ENCODE measurements at regions not wholly inside any gene's neighbourhood (a gene's known extent, or its start where the extent isn't known, plus 50 kb on each side); places are given as distances from the start of the nearest gene placed in this dataset.

GRCh38 chr18:68507781-68508180 is 207.1 kb downstream of the TMX3 start:
- in situ Hi-C loops (cut with MboI; ENCODE audit: low pct_unique_long_range_greater_than_20kb in 2 of 9, low sequenced_read_pairs in 9 of 9, unreplicated experiment in 9 of 9), result no loop called here
- 0 to 100% (median 67%) methylated on average over 1 to 2 of the region's 2 CpGs; no CpG with 5 or more reads in 1 of the 10 experiments for WGBS, 10 experiments
- H3K4me1 ChIP-seq (replicated peaks in 1 of 2), result peaks cover 4 to 14% of the 10 kb centered on the region in 2 donors
- no peak overlapping the region for H3K27ac ChIP-seq
- H3K4me3 ChIP-seq, result no peak overlapping the region
- no peak for ATAC-seq (replicated peaks in 6 of 8)

- peak in 5 of 8 experiments; percentile 64 to 94 (median 80) for ATAC-seq (replicated peaks in 6 of 8)
Observed at GRCh38 chr18:68505178-68505574, 209.7 kb downstream of the TMX3 start.

GRCh38 chr18:68504441-68505177 is 210.3 kb downstream of the TMX3 start:
- ATAC-seq (replicated peaks in 6 of 8), result peak in 5 of 8 experiments; percentile 42 to 79 (median 53)
- H3K27ac ChIP-seq, result no peak overlapping the region
- H3K4me1 ChIP-seq (replicated peaks in 1 of 2), result peaks cover 4 to 14% of the 10 kb centered on the region in 2 donors
- WGBS, 10 experiments, result 56 to 100% (median 80%) methylated on average over 1 to 2 of the region's 2 CpGs; no CpG with 5 or more reads in 2 of the 10 experiments
- in situ Hi-C loops (cut with MboI; ENCODE audit: low pct_unique_long_range_greater_than_20kb in 2 of 9, low sequenced_read_pairs in 9 of 9, unreplicated experiment in 9 of 9), result no loop called here
- H3K4me3 ChIP-seq, result no peak overlapping the region

More at GRCh38 chr18:68505178-68505574, 209.7 kb downstream of the TMX3 start:
- in situ Hi-C loops (cut with MboI; ENCODE audit: low pct_unique_long_range_greater_than_20kb in 2 of 9, low sequenced_read_pairs in 9 of 9, unreplicated experiment in 9 of 9), result no loop called here
- WGBS, 10 experiments, result 40 to 86% (median 60%) methylated on average over 1 to 3 of the region's 3 CpGs; no CpG with 5 or more reads in 1 of the 10 experiments
- no peak overlapping the region for H3K27ac ChIP-seq
- H3K4me3 ChIP-seq, result no peak overlapping the region
- H3K4me1 ChIP-seq (replicated peaks in 1 of 2), result peaks cover 4 to 14% of the 10 kb centered on the region in 2 donors

- Histone ChIP-seq H3K4me3 (no peak overlapping the region), H3K27ac (no peak overlapping the region), H3K4me1 (replicated peaks in 1 of 2) (peaks cover 1 to 10% of the 10 kb centered on the region in 2 donors)
- ATAC-seq (replicated peaks in 6 of 8), result no peak
- in situ Hi-C loops (cut with MboI; ENCODE audit: low pct_unique_long_range_greater_than_20kb in 2 of 9, low sequenced_read_pairs in 9 of 9, unreplicated experiment in 9 of 9), result no loop called here
- WGBS, 10 experiments, result 71 to 100% (median 97%) methylated on average over 2 to 4 of the region's 4 CpGs; no CpG with 5 or more reads in 1 of the 10 experiments
Observed at GRCh38 chr18:68500556-68500955, 214.4 kb downstream of the TMX3 start.

- in situ Hi-C loops (cut with MboI; ENCODE audit: low pct_unique_long_range_greater_than_20kb in 2 of 9, low sequenced_read_pairs in 9 of 9, unreplicated experiment in 9 of 9), result no loop called here
- 33 to 100% (median 87%) methylated on average over 1 to 2 of the region's 2 CpGs for WGBS, 10 experiments
- no peak for ATAC-seq (replicated peaks in 6 of 8)
Observed at GRCh38 chr18:68499141-68499540, 215.8 kb downstream of the TMX3 start.

GRCh38 chr18:68498636-68499035 is 216.3 kb downstream of the TMX3 start:
- Histone ChIP-seq H3K4me1 (replicated peaks in 1 of 2) (no peaks in the 10 kb centered on the region), H3K4me3 (no peak overlapping the region), H3K27ac (no peak overlapping the region)
- WGBS, 10 experiments, result 71 to 100% (median 83%) methylated on average over 1 of the region's 1 CpG; no CpG with 5 or more reads in 6 of the 10 experiments
- no peak for ATAC-seq (replicated peaks in 6 of 8)
- in situ Hi-C loops (cut with MboI; ENCODE audit: low pct_unique_long_range_greater_than_20kb in 2 of 9, low sequenced_read_pairs in 9 of 9, unreplicated experiment in 9 of 9), result no loop called here

More at GRCh38 chr18:68499141-68499540, 215.8 kb downstream of the TMX3 start:
- H3K27ac ChIP-seq, result no peak overlapping the region
- H3K4me3 ChIP-seq, result no peak overlapping the region
- H3K4me1 ChIP-seq (replicated peaks in 1 of 2), result no peaks in the 10 kb centered on the region

- no peak for ATAC-seq (replicated peaks in 6 of 8)
- Histone ChIP-seq H3K4me1 (replicated peaks in 1 of 2) (no peaks in the 10 kb centered on the region), H3K4me3 (no peak overlapping the region), H3K27ac (no peak overlapping the region)
- in situ Hi-C loops (cut with MboI; ENCODE audit: low pct_unique_long_range_greater_than_20kb in 2 of 9, low sequenced_read_pairs in 9 of 9, unreplicated experiment in 9 of 9), result no loop called here
- WGBS, 10 experiments, result 86 to 100% (median 100%) methylated on average over 1 of the region's 1 CpG; no CpG with 5 or more reads in 2 of the 10 experiments
Observed at GRCh38 chr18:68498185-68498584, 216.7 kb downstream of the TMX3 start.

GRCh38 chr18:68494802-68495581 is 219.9 kb downstream of the TMX3 start:
- H3K27ac ChIP-seq, result no peak overlapping the region
- H3K4me3 ChIP-seq, result no peak overlapping the region
- 28 to 86% (median 60%) methylated on average over 1 to 3 of the region's 3 CpGs; no CpG with 5 or more reads in 2 of the 10 experiments for WGBS, 10 experiments
- in situ Hi-C loops (cut with MboI; ENCODE audit: low pct_unique_long_range_greater_than_20kb in 2 of 9, low sequenced_read_pairs in 9 of 9, unreplicated experiment in 9 of 9), result no loop called here
- peak; percentile 60 to 96 (median 72) for ATAC-seq (replicated peaks in 6 of 8)
- H3K4me1 ChIP-seq (replicated peaks in 1 of 2), result no peaks in the 10 kb centered on the region

- H3K27ac ChIP-seq, result no peak overlapping the region
- H3K4me1 ChIP-seq (replicated peaks in 1 of 2), result no peaks in the 10 kb centered on the region
- in situ Hi-C loops (cut with MboI; ENCODE audit: low pct_unique_long_range_greater_than_20kb in 2 of 9, low sequenced_read_pairs in 9 of 9, unreplicated experiment in 9 of 9), result no loop called here
- ATAC-seq (replicated peaks in 6 of 8), result peak in 1 of 8 experiments; percentile 48
- no peak overlapping the region for H3K4me3 ChIP-seq
- WGBS, 10 experiments, result 0 to 72% (median 24%) methylated on average over 1 to 6 of the region's 6 CpGs
Observed at GRCh38 chr18:68489013-68489792, 225.7 kb downstream of the TMX3 start.

GRCh38 chr18:68484241-68484640 is 230.7 kb downstream of the TMX3 start:
- H3K4me3 ChIP-seq, result no peak overlapping the region
- no peaks in the 10 kb centered on the region for H3K4me1 ChIP-seq (replicated peaks in 1 of 2)
- ATAC-seq (replicated peaks in 6 of 8), result no peak
- in situ Hi-C loops (cut with MboI; ENCODE audit: low pct_unique_long_range_greater_than_20kb in 2 of 9, low sequenced_read_pairs in 9 of 9, unreplicated experiment in 9 of 9), result no loop called here
- WGBS, 10 experiments, result 80 to 100% (median 93%) methylated on average over 1 to 4 of the region's 4 CpGs; no CpG with 5 or more reads in 2 of the 10 experiments
- H3K27ac ChIP-seq, result no peak overlapping the region

GRCh38 chr18:68482815-68483214 is 232.1 kb downstream of the TMX3 start:
- in situ Hi-C loops (cut with MboI; ENCODE audit: low pct_unique_long_range_greater_than_20kb in 2 of 9, low sequenced_read_pairs in 9 of 9, unreplicated experiment in 9 of 9), result no loop called here
- WGBS, 10 experiments, result 60 to 100% (median 96%) methylated on average over 1 to 3 of the region's 3 CpGs; no CpG with 5 or more reads in 2 of the 10 experiments
- no peaks in the 10 kb centered on the region for H3K4me1 ChIP-seq (replicated peaks in 1 of 2)
- ATAC-seq (replicated peaks in 6 of 8), result no peak
- H3K27ac ChIP-seq, result no peak overlapping the region
- no peak overlapping the region for H3K4me3 ChIP-seq

- in situ Hi-C loops (cut with MboI; ENCODE audit: low pct_unique_long_range_greater_than_20kb in 2 of 9, low sequenced_read_pairs in 9 of 9, unreplicated experiment in 9 of 9), result no loop called here
- no peaks in the 10 kb centered on the region for H3K4me1 ChIP-seq (replicated peaks in 1 of 2)
- H3K4me3 ChIP-seq, result no peak overlapping the region
- no peak for ATAC-seq (replicated peaks in 6 of 8)
- H3K27ac ChIP-seq, result no peak overlapping the region
- 83 to 100% (median 91%) methylated on average over 2 to 4 of the region's 4 CpGs for WGBS, 10 experiments
Observed at GRCh38 chr18:68480196-68480595, 234.7 kb downstream of the TMX3 start.

All from motor neuron (in vitro differentiated cells).